ENCODE measurements at regions not wholly inside any gene's neighbourhood (a gene's known extent, or its start where the extent isn't known, plus 50 kb on each side); places are given as distances from the start of the nearest gene placed in this dataset.

GRCh38 chr1:5298376-5298775, 644.0 kb downstream of the AJAP1 start:
- intact Hi-C loops (cut with DNase I), result no loop called here
- DNase-seq, result no peak

DNA sequence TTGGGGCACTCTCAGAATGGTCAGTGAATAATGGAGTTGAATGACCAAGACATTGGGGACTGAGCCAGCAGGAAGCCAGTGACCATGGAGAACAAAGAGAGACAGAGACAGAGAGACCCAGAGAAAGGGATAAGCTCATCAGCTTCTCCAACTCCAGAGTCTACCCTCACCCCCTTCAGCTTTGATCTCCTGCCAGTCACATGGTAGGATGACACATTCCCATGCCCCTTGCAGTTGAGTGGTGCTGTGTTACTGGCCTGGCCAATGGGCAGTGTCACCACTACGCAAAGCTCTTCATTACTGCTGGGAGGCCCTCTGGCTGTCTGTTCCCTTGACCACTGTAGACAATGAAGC, 643.5 kb downstream of the AJAP1 start:
- DNase-seq, result peak in 38 of 42 donors; percentile 20 to 94 (median 62)
- intact Hi-C loops (cut with DNase I), result no loop called here

GRCh38 chr1:5297180-5297885, 642.9 kb downstream of the AJAP1 start:
- intact Hi-C loops (cut with DNase I), result no loop called here
- peak; percentile 60 to 97 (median 86) for DNase-seq

- peak in 3 of 42 donors; percentile 16 to 47 (median 24) for DNase-seq
- intact Hi-C loops (cut with DNase I), result no loop called here
These were observed 642.3 kb downstream of the AJAP1 start for GRCh38 chr1:5296557-5297179.

- no peak for DNase-seq
- intact Hi-C loops (cut with DNase I), result no loop called here
These were observed 641.7 kb downstream of the AJAP1 start for GRCh38 chr1:5296095-5296494.

- DNase-seq, result no peak
- intact Hi-C loops (cut with DNase I), result no loop called here
These were observed 637.5 kb downstream of the AJAP1 start for GRCh38 chr1:5291889-5292288.

DNA sequence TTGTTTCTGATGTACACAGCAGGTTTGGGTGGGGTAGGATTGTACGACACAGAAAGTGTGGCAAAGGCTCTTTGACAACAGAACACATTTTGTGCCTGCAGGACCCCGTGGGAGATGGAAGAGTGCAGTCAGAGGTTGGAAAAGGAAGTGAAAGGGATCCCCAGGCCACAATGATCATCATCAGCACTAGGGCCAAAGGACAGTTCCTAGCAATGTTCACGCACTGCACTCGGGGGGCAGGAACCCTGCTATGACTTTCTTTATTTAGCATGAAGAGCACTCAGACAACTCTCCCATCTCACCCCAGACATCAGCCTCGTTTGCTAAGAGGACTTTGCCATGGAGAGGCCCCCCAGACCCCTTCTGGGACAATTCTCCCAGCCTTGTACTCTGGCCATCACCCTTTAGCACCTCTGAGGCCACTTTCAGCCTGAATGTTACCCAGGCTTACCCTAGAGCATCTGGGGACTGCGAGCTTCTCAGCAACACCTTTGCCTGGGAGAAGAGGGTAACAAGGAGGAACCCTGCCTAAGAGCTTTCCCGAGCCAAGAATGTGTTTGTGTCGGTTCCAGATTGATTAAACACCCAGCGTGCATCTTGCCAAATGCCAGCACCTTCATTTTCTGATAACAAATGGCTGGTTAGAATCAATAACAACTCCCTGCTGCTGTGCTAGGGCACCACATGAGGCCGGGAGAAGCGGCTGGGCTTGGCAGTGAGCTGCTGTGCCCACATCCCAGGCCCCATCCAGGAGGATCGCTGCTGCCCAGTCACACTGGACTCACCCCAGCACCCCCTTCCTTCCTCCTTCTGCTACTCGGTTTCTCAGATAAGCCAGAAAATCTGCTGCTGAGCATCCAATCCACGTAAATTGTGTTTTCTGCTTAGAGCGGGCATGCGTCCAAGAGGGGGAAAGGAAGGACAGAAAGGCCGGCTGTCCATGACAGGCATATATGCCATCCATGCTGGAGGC, 633.1 kb downstream of the AJAP1 start:
- intact Hi-C loops (cut with DNase I), result no loop called here
- no peak for DNase-seq

DNA sequence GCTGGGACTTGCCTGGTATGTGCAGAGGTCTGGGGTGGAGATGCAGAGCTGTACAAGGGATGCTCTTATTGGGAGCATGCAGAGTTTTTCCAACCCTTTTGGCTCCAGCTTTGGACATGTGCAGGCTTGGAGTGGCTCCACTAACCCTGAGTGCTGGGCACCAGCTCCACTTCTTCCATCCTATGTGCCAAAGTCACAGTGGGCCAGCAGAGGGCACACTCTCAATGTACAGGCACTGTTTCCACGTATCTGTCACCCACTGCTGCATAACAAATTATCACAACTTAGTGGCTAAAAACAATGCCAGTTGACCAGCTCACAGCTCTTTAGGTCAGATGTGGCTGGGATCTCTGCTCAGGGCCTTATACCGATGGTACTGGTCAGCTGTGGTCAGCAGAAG, 631.8 kb downstream of the AJAP1 start:
- peak in 21 of 42 donors; percentile 21 to 69 (median 55) for DNase-seq
- intact Hi-C loops (cut with DNase I), result no loop called here

GRCh38 chr1:5274527-5274926, 620.1 kb downstream of the AJAP1 start:
- no peak for DNase-seq
- intact Hi-C loops (cut with DNase I), result no loop called here

- intact Hi-C loops (cut with DNase I), result no loop called here
- DNase-seq, result peak in 5 of 42 donors; percentile 5 to 59 (median 31)
These were observed 619.0 kb downstream of the AJAP1 start for GRCh38 chr1:5273280-5274003.

DNA sequence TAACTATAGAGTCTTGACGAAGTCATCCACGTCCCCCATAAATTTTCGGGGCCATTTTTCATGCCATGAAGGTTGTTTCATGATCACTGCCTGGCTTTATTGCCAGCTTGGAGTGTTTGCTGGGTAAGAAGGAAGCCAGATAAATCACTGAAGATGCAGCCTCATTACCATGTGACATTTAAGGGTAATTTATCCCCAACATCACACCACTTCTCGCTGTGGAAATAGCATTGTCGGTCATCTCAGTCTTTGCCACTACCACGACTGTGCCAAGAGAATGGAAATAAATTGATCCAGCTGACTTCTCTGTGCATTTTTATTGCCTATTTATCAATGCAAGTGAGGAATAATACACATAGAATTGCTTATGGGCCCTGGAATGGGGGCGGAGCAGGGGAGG, 617.9 kb downstream of the AJAP1 start:
- DNase-seq, result peak in 1 of 42 donors; percentile 1
- intact Hi-C loops (cut with DNase I), result no loop called here

DNA sequence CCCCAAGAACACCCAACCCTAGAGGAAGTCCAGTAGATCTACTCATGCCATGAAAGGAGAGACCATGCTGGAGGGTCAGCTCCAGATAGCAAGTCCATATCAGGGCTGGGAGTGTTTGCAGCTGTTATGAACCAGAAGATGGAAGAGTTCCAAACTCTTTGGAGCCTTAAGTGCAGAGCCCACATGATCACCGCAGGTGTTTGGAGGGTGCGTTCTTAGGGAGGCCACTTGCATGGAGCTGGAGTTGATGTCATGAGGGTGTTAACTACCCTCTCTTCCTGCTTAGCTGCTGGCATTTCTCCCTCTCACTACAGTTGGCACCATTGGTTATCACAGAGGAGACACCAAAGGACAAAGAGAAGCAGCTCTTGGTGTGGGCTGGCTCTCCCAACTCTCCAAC, 616.9 kb downstream of the AJAP1 start:
- peak in 2 of 42 donors; percentile 9 to 13 for DNase-seq
- intact Hi-C loops (cut with DNase I), result no loop called here

GRCh38 chr1:5269901-5270300, 615.5 kb downstream of the AJAP1 start:
- DNase-seq, result peak in 1 of 42 donors; percentile 7
- intact Hi-C loops (cut with DNase I), result no loop called here

DNA sequence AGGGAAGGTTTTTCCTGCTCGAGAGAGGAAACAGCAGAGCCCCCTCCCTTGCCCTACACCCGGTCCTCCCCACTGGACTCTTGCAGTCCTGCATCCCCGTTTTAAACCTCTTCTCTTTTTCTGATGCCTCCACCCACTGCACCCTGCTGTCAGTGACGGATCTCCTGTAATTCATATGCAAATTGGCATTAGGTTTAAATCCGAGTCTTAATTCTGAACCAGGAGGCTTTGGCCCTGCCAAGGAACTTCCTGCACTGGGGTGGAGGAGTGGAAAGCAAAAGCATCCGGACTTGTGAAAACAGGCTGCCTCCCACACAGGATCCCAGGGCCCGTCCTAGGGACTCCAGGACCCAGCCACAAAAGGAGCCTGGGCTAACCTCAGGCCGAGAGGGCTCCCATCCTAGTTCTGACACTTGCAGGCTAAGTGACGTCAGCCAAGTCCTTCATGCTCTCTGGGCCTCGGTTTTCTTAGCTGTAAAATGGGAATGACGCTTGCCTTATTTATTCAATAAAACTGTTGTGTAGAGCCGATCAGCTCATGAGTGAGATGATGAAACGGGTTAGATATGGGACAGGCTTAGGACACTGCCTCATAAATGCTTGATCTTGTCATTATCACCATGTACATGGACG, 613.3 kb downstream of the AJAP1 start:
- peak in 3 of 42 donors; percentile 4 to 29 (median 29) for DNase-seq

DNA sequence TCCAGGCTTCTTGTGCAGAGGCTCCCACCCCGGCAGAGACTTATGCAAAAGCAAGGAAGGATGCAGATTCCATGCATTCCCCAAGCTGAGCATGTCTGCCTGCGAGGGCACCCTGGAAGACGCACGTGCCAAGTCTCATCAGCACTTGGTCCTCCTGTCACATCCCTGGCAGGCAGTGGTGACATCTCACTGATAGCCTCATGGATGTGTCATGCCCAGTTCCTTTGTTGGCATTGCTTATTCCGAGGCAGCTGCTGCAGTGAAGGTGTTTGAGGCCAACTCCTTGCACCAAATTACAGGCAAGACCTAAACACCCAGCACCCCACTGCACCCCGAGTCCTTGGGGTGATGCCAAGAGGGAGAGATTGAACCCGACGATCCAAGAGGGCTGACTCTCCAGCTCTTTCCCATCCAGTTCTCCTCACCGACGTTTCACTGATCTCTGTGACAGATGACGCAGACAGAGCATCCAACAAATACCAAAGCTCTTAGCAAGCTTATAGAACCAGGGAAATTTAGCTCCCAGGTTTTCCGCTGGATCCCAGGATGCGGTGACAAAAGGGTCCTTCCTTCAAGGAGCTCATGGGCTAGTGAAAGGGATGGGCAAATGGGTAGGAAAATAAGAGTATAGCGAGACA, 611.1 kb downstream of the AJAP1 start:
- DNase-seq, result peak in 3 of 42 donors; percentile 6 to 37 (median 34)
- intact Hi-C loops (cut with DNase I), result no loop called here

More for the DNA sequence above, 613.3 kb downstream of the AJAP1 start:
- intact Hi-C loops (cut with DNase I), result no loop called here

GRCh38 chr1:5264476-5264875, 610.1 kb downstream of the AJAP1 start:
- intact Hi-C loops (cut with DNase I), result no loop called here
- DNase-seq, result peak in 1 of 42 donors; percentile 31

DNA sequence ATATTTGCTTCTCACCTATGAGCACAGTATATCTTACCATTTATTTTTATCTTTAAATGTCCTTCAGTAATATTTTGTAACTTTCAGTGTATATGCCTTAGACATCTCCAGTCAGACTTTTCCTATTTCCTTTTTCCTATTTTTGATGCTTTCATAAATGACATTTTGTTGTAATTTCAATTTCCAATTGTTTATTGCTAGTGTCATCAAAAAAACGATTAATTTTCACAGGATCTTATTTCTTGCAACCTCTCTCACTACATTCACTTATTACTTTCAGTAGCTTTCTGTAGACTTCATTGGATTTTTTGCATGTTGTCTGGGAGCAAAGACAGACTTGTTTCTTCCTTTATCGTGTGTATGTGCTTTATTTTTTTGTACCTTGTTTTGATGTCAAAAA, 602.4 kb downstream of the AJAP1 start:
- no peak for DNase-seq
- intact Hi-C loops (cut with DNase I), result no loop called here

DNA sequence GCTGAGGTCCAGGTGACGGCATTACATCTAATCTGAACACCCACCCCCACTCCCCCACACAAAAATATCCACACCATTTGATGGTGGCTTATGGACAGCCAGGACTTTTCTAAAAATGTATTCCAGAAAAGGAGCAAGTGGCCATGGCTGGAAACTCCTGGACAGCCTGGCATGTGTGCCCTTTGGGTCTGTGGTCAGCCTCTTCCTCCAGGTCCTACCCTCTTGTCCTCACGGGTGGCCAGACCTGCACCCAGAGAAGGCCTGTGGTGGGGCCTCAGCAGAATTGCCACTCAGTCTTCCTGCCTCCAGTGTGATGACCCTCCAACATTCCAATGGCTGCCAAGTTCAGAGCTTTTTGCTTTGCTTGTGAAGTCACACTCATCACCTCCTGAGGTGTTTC, 600.6 kb downstream of the AJAP1 start:
- peak in 3 of 42 donors; percentile 1 to 27 (median 13) for DNase-seq
- intact Hi-C loops (cut with DNase I), result no loop called here
